ENCODE measurements at regions not wholly inside any gene's neighbourhood (a gene's known extent, or its start where the extent isn't known, plus 50 kb on each side); places are given as distances from the start of the nearest gene placed in this dataset.
"Not testable (repeated sequence)": the region's sequence is repeated elsewhere in the genome, so short reads cannot be mapped to it uniquely, and the experiment has no call there.

DNA sequence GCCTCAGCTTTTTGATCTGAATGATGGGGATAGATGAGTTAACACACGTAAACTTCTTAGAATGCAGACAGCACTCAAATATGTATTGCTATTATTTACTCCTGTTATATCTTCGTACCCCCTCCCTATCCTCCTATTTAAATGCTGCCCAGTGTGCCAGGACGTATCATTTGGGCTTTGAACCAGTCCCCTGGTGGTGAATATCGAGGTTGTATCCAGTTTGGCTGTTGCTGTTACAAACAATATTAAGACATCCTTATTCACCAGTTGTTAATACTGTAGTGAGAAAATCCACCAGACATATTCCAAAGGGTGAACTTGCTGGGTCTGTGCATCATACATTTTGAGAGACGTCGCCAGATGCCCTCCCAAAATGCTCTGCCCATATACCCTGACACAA lies 51.5 kb upstream of the FOXN3 start:
- H3K4me1 Mint-ChIP-seq (ENCODE audit: low read depth): peaks cover 31% of the 10 kb centered on the region
- H3K36me3 Mint-ChIP-seq: peaks cover 10% of the 10 kb centered on the region
- POLR2A ChIA-PET: no interaction called here

DNA sequence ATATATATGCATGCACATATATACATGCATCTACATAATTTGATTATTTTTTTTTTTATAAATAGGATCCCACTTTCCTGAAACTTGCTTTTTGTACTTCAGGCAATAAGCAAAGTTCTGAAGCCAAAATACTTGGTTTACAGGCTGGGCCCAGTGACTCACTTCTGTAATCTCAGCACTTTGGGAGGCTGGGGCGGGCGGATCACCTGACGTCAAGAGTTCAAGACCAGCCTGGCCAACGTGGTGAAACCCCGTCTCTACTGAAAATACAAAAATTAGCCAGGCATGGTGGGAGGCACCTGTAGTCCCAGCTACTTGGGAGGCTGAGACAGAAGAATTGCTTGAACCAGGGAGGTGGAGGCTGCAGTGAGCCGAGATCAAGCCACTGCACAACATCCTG lies 51.0 kb upstream of the FOXN3 start:
- H3K4me1 Mint-ChIP-seq (ENCODE audit: low read depth): peaks cover 31% of the 10 kb centered on the region
- POLR2A ChIA-PET; H3K27me3 Mint-ChIP-seq; H3K9me3 Mint-ChIP-seq; intact Hi-C loops (cut with micrococcal nuclease); H3K36me3 Mint-ChIP-seq; H3K4me3 Mint-ChIP-seq; H3K27ac Mint-ChIP-seq: not testable (repeated sequence)
- CTCF ChIA-PET: interaction anchor here (0.8 kb wide), 1 partner anchor 43 kb away, joined by 5 read pairs; no protein-coding TSS in a partner anchor
- DNase-seq: peak; percentile 27

More for the DNA sequence above, 51.5 kb upstream of the FOXN3 start:
- Mint-ChIP-seq H3K27me3 (no peaks in the 10 kb centered on the region), H3K9me3 (no peaks in the 10 kb centered on the region), H3K27ac (no peak overlapping the region), H3K4me3 (no peak overlapping the region)
- CTCF ChIA-PET: interaction anchor here (0.8 kb wide), 1 partner anchor 43 kb away, joined by 5 read pairs; no protein-coding TSS in a partner anchor
- intact Hi-C loops (cut with micrococcal nuclease): no loop called here
- DNase-seq: no peak

DNA sequence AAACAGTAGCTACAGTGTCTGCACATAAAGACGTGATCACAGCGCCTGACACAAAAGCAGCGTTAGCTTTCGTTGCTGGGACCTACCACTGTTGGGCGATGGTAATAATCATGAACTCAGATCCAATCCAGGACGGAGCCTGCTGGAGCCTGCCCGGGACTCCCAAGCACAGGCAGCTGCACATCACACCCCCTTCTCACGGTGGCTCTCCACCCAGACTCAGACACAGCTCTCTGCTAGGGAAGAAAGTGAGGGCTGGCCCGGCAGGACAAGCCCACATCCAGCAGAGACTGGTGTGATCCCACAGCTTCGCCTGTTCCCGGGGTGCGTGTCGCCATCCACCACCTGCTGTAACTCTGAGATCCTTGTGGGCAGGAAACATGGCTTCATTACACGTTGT lies 49.9 kb upstream of the FOXN3 start:
- H3K9me3 Mint-ChIP-seq: no peaks in the 10 kb centered on the region
- no peak overlapping the region for H3K4me3 Mint-ChIP-seq
- no peaks in the 10 kb centered on the region for H3K27me3 Mint-ChIP-seq
- ChIA-PET POLR2A (no interaction called here), CTCF (interaction anchor here (0.7 kb wide), 1 partner anchor 19 kb away, joined by 3 read pairs; no protein-coding TSS in a partner anchor)
- no peak for DNase-seq
- no peak overlapping the region for H3K27ac Mint-ChIP-seq
- intact Hi-C loops (cut with micrococcal nuclease): no loop called here
- H3K36me3 Mint-ChIP-seq: peaks cover 7% of the 10 kb centered on the region
- peaks cover 31% of the 10 kb centered on the region for H3K4me1 Mint-ChIP-seq (ENCODE audit: low read depth)
